CD4-positive, alpha-beta T cell (primary cell): ENCODE measurements at regions not wholly inside any gene's neighbourhood (a gene's known extent, or its start where the extent isn't known, plus 50 kb on each side); places are given as distances from the start of the nearest gene placed in this dataset.

ENCODE experiments used
- ATAC-seq: fragments of 200-7000 bp; cut with Tn5 transposase; one replicate; pipeline ENCODE4 v1.10.0; 2022; ENCODE audit warnings: mild to moderate bottlenecking; ENCODE audit not compliant: poor library complexity
- CTCF ChIA-PET: fragments of 350-600 bp; sonication (Branson Sonifier 250); formaldehyde crosslinking; loops from one replicate; lab custom pipeline; 2021; ENCODE audit warnings: antibody characterized with exemption, inconsistent platforms; lab: Charles Lee
- POLR2A ChIA-PET: fragments of 350-600 bp; sonication (Branson Sonifier 250); formaldehyde crosslinking; loops from one replicate; lab custom pipeline; 2021; ENCODE audit warnings: antibody characterized with exemption, inconsistent platforms; lab: Charles Lee
- DNase-seq, 14 experiments: peaks; one replicate each; pipeline ENCODE4 v3.0.0-alpha.2; 2013 to 2020; ENCODE audit warnings: mixed read lengths in 2 of 14
- H3K27ac ChIP-seq, 2 donors: one replicate each; pipeline versions ENCODE4 v1.5.1 to v1.7.0; 2013; ENCODE audit warnings: low read length in 2 of 2, low read depth in 1 of 2, mild to moderate bottlenecking in 1 of 2
- H3K27me3 ChIP-seq, 2 experiments: 1 replicate in 1 of 2; 2 replicates in 1 of 2; pipeline versions ENCODE4 v1.6.1 to v1.7.0; 2013; ENCODE audit warnings: low read length in 2 of 2, control low read depth in 1 of 2, mild to moderate bottlenecking in 1 of 2, moderate library complexity in 1 of 2; ENCODE audit not compliant: insufficient read depth in 2 of 2, control insufficient read depth in 1 of 2
- H3K36me3 ChIP-seq: one replicate; pipeline ENCODE4 v1.6.1; 2013; ENCODE audit warnings: low read length, control low read depth; ENCODE audit not compliant: insufficient read depth
- H3K4me1 ChIP-seq: one replicate; pipeline ENCODE4 v1.6.1; 2013; ENCODE audit warnings: low read length, control low read depth; ENCODE audit not compliant: insufficient read depth
- H3K4me3 ChIP-seq: one replicate; pipeline ENCODE4 v1.5.1; 2013; ENCODE audit warnings: mild to moderate bottlenecking, low read length, moderate library complexity
- H3K9me3 ChIP-seq, 2 experiments: 1 replicate in 1 of 2; 2 replicates in 1 of 2; pipeline versions ENCODE4 v1.6.1 to v1.7.0; 2013; ENCODE audit warnings: low read length in 2 of 2, mild to moderate bottlenecking in 2 of 2, control low read depth in 1 of 2, moderate library complexity in 1 of 2; ENCODE audit not compliant: control insufficient read depth in 1 of 2, insufficient read depth in 1 of 2
- H3K27ac Mint-ChIP-seq: one replicate; pipeline ENCODE4 v1.8.0; 2020; ENCODE audit warnings: mixed read lengths
- H3K27me3 Mint-ChIP-seq: one replicate; pipeline ENCODE4 v1.8.0; 2021; ENCODE audit warnings: mixed read lengths
- H3K36me3 Mint-ChIP-seq: one replicate; pipeline ENCODE4 v1.8.0; 2021; ENCODE audit warnings: low read depth, mixed read lengths
- H3K4me1 Mint-ChIP-seq: one replicate; pipeline ENCODE4 v1.8.0; 2021; ENCODE audit warnings: low read depth, mixed read lengths
- H3K4me3 Mint-ChIP-seq: one replicate; pipeline ENCODE4 v1.8.0; 2020; ENCODE audit warnings: mild to moderate bottlenecking, mixed read lengths
- H3K9me3 Mint-ChIP-seq: one replicate; pipeline ENCODE4 v1.8.0; 2020; ENCODE audit warnings: mixed read lengths
- intact Hi-C, 2 experiments: fragments of 100-400 bp; cut with DNase I in 1 of 2; cut with micrococcal nuclease in 1 of 2; formaldehyde crosslinking; loops; one replicate each; pipeline versions ENCODE4 v1.15.1 to v1.9.0; 2023 to 2025; cut with DNase I, micrococcal nuclease
- TF ChIP-seq, protein P1 (sequence below): fragments of 200-600 bp; IDR thresholded peaks from one replicate; pipeline ENCODE4 v1.8.0; 2022; ENCODE audit warnings: antibody characterized with exemption, mild to moderate bottlenecking

DNA sequence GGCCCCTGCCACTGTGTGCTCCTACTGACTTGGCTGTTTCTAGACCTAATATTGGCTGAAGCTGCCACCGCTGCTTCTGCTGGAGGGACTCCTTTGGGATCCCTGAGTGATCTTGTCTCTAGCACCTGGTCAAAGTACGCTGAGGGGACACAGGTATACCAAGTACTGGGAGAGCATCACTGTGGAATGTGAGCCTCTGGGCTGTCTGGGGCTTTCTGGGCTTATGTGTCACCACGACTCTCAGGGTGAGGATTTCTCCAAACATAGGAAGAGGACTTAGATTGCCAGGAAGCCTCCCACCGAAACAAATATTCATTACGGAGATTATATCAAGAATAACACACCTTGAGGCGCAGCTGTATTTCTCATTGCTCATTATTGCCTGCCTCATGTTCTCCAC is 435.8 kb downstream of the HS3ST3B1 start:
- H3K36me3 Mint-ChIP-seq = no peaks in the 10 kb centered on the region
- no peaks in the 10 kb centered on the region for H3K4me1 ChIP-seq
- intact Hi-C loops = no loop called here
- no peaks in the 10 kb centered on the region for H3K36me3 ChIP-seq
- TF ChIP-seq, protein P1, sequence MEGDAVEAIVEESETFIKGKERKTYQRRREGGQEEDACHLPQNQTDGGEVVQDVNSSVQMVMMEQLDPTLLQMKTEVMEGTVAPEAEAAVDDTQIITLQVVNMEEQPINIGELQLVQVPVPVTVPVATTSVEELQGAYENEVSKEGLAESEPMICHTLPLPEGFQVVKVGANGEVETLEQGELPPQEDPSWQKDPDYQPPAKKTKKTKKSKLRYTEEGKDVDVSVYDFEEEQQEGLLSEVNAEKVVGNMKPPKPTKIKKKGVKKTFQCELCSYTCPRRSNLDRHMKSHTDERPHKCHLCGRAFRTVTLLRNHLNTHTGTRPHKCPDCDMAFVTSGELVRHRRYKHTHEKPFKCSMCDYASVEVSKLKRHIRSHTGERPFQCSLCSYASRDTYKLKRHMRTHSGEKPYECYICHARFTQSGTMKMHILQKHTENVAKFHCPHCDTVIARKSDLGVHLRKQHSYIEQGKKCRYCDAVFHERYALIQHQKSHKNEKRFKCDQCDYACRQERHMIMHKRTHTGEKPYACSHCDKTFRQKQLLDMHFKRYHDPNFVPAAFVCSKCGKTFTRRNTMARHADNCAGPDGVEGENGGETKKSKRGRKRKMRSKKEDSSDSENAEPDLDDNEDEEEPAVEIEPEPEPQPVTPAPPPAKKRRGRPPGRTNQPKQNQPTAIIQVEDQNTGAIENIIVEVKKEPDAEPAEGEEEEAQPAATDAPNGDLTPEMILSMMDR = no peak
- H3K27ac ChIP-seq = no peak overlapping the region
- H3K27ac Mint-ChIP-seq = no peak overlapping the region
- no peak overlapping the region for H3K4me3 ChIP-seq
- DNase-seq (no peak), ATAC-seq (no peak)
- ChIA-PET CTCF (no interaction called here), POLR2A (no interaction called here)
- no peak overlapping the region for H3K4me3 Mint-ChIP-seq
- H3K4me1 Mint-ChIP-seq = no peaks in the 10 kb centered on the region
- H3K27me3 Mint-ChIP-seq = no peaks in the 10 kb centered on the region
- peaks cover 0 to 3% of the 10 kb centered on the region in 2 experiments for H3K9me3 ChIP-seq
- no peaks in the 10 kb centered on the region for H3K9me3 Mint-ChIP-seq
- H3K27me3 ChIP-seq = peaks cover 3% of the 10 kb centered on the region in 2 experiments

DNA sequence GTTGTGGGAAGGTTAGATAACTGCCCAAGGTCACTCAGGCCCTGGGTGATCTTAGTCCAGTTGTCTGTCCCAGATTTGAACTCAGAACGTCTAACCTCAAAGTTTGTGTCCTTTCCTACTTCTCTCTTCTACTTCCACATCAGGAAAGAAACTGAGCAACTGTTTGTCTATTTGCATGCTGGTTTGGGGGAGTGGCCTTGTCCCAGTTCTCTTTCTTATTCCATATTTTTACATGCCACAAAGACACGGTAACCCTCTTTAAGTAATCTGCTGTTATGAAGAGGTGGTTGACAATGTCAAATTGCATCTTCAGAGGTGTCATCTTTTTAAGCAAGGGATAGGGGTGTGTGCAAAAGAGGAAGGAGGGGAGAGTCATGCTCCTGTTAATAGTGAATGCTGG is 432.5 kb downstream of the HS3ST3B1 start:
- ATAC-seq = no peak
- H3K27me3 ChIP-seq = peaks cover 3% of the 10 kb centered on the region in 2 experiments
- Mint-ChIP-seq H3K27ac (no peak overlapping the region), H3K9me3 (no peaks in the 10 kb centered on the region), H3K4me1 (no peaks in the 10 kb centered on the region), H3K4me3 (no peak overlapping the region), H3K36me3 (no peaks in the 10 kb centered on the region), H3K27me3 (no peaks in the 10 kb centered on the region)
- no peak overlapping the region for H3K4me3 ChIP-seq
- DNase-seq = no peak
- H3K9me3 ChIP-seq = peaks cover 0 to 3% of the 10 kb centered on the region in 2 experiments
- TF ChIP-seq, protein P1 = no peak
- no peaks in the 10 kb centered on the region for H3K36me3 ChIP-seq
- ChIA-PET POLR2A (no interaction called here), CTCF (no interaction called here)
- H3K27ac ChIP-seq = no peak overlapping the region
- no peaks in the 10 kb centered on the region for H3K4me1 ChIP-seq
- intact Hi-C loops = no loop called here

DNA sequence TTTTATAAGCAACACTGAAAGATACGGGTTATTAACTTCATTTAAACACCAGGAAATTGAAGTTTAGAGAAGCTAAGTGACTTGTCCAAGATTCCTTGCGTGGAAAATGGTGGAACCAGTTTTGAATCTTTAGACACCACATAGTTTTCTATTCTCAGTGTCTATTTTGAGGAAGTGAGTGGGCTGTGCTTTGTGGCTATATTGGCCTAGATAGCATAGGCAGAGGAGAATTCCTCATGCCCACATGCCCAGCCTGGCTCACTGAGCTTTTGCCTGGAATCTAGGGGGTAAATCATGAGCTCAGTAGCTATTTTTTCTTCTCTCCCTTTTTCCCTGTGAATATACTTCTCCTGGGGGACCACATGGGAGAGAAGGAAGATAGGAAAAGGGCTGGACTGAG is 431.3 kb downstream of the HS3ST3B1 start:
- intact Hi-C loops = no loop called here
- Mint-ChIP-seq H3K27ac (no peak overlapping the region), H3K36me3 (no peaks in the 10 kb centered on the region), H3K4me1 (no peaks in the 10 kb centered on the region), H3K27me3 (no peaks in the 10 kb centered on the region), H3K4me3 (no peak overlapping the region), H3K9me3 (no peaks in the 10 kb centered on the region)
- Histone ChIP-seq H3K36me3 (no peaks in the 10 kb centered on the region), H3K27ac (no peak overlapping the region), H3K4me3 (no peak overlapping the region), H3K4me1 (no peaks in the 10 kb centered on the region), H3K27me3 (peaks cover 0 to 2% of the 10 kb centered on the region in 2 experiments), H3K9me3 (no peaks in the 10 kb centered on the region)
- DNase-seq (no peak), ATAC-seq (no peak)
- ChIA-PET POLR2A (no interaction called here), CTCF (interaction anchor here (1.1 kb wide), 1 partner anchor 15 kb away, joined by 3 read pairs; no protein-coding TSS in a partner anchor)
- TF ChIP-seq, protein P1 = no peak
